Stomach (tissue), 8 donors: ENCODE measurements at regions not wholly inside any gene's neighbourhood (a gene's known extent, or its start where the extent isn't known, plus 50 kb on each side); places are given as distances from the start of the nearest gene placed in this dataset.

Experiments
- DNase-seq, 2 donors: peaks; one replicate each; pipeline versions ENCODE4 v3.0.0 to v3.0.0-alpha.2; 2013 to 2019
- H3K27ac ChIP-seq, 5 donors: fragments of 200-600 bp in 4 of 5; sonication (generic) in 4 of 5; one replicate each; pipeline ENCODE4 v1.5.1; 2013 to 2019; ENCODE audit warnings: mild to moderate bottlenecking in 1 of 5, moderate library complexity in 1 of 5
- H3K27me3 ChIP-seq, 3 donors: fragments of 200-600 bp; sonication (generic); one replicate each; pipeline ENCODE4 v1.5.1; 2017 to 2019; ENCODE audit warnings: mixed run types in 1 of 3
- H3K36me3 ChIP-seq, 4 donors: fragments of 200-600 bp; sonication (generic); 1 replicate in 3 of 4; 2 replicates in 1 of 4; pipeline ENCODE4 v1.5.1; 2016 to 2019
- H3K4me1 ChIP-seq, 4 donors: fragments of 200-600 bp; sonication (generic); one replicate each; pipeline ENCODE4 v1.5.1; 2016 to 2019
- H3K4me3 ChIP-seq, 4 donors: fragments of 200-600 bp; sonication (generic) in 3 of 4; one replicate each; pipeline ENCODE4 v1.5.1; 2016 to 2019; ENCODE audit warnings: mild to moderate bottlenecking in 1 of 4
- H3K9me3 ChIP-seq, 4 donors: fragments of 200-600 bp; sonication (generic); one replicate each; pipeline ENCODE4 v1.5.1; 2016 to 2019
- EP300 ChIP-seq: sonication (generic); formaldehyde crosslinking; IDR thresholded peaks from one replicate; pipeline ENCODE4 v1.6.1; 2017; ENCODE audit warnings: antibody characterized with exemption
- POLR2A ChIP-seq, 4 donors: fragments of 450-650 bp; IDR thresholded peaks; one replicate each; pipeline ENCODE4 v1.6.1; 2016; ENCODE audit warnings: antibody characterized with exemption in 4 of 4, control low read depth in 2 of 4, mild to moderate bottlenecking in 1 of 4, moderate library complexity in 1 of 4
- POLR2AphosphoS5 ChIP-seq, 3 donors: sonication (generic); formaldehyde crosslinking; IDR thresholded peaks; one replicate each; pipeline ENCODE4 v1.6.1; 2016; ENCODE audit warnings: antibody characterized with exemption in 3 of 3
- WGBS, 5 donors: extraction: QIAGEN DNeasy Blood & Tissue Kit in 3 of 5; methylation state at CpG; one replicate each; pipeline versions ENCODE4 v1.1.5 to v1.1.7; 2013 to 2018; 5-methylcytosine and 5-hydroxymethylcytosine counted together
- intact Hi-C: fragments of 100-400 bp; cut with DNase I; formaldehyde crosslinking; loops from one replicate; pipeline ENCODE4 v1.15.1; 2023; ENCODE audit warnings: low total_unique reads
- TF ChIP-seq, protein P1 (sequence below), 7 experiments: fragments of 450-650 bp in 4 of 7; fragments of 200-600 bp in 3 of 7; sonication (generic) in 3 of 7; IDR thresholded peaks; one replicate each; pipeline ENCODE4 v1.5.1; 2016 to 2019; ENCODE audit warnings: antibody characterized with exemption in 7 of 7, control low read depth in 2 of 7, mild to moderate bottlenecking in 1 of 7
- donor health status: healthy with polysubstance abuse.
- donor health status: Bipolar disorder and iron deficiency.
- donor health status: healthy.

- Histone ChIP-seq H3K36me3 (no peaks in the 10 kb centered on the region), H3K9me3 (no peaks in the 10 kb centered on the region), H3K27me3 (no peaks in the 10 kb centered on the region), H3K27ac (no peak overlapping the region), H3K4me3 (no peak overlapping the region), H3K4me1 (no peaks in the 10 kb centered on the region)
- DNase-seq: no peak
- intact Hi-C loops: no loop called here
- TF ChIP-seq, protein P1, sequence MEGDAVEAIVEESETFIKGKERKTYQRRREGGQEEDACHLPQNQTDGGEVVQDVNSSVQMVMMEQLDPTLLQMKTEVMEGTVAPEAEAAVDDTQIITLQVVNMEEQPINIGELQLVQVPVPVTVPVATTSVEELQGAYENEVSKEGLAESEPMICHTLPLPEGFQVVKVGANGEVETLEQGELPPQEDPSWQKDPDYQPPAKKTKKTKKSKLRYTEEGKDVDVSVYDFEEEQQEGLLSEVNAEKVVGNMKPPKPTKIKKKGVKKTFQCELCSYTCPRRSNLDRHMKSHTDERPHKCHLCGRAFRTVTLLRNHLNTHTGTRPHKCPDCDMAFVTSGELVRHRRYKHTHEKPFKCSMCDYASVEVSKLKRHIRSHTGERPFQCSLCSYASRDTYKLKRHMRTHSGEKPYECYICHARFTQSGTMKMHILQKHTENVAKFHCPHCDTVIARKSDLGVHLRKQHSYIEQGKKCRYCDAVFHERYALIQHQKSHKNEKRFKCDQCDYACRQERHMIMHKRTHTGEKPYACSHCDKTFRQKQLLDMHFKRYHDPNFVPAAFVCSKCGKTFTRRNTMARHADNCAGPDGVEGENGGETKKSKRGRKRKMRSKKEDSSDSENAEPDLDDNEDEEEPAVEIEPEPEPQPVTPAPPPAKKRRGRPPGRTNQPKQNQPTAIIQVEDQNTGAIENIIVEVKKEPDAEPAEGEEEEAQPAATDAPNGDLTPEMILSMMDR (IDR thresholded peaks at IDR 0.05): no peak
- TF ChIP-seq POLR2AphosphoS5 (IDR thresholded peaks at IDR 0.05) (no peak), POLR2A (IDR thresholded peaks at IDR 0.05) (no peak), EP300 (no peak)
- WGBS, 5 donors: 89 to 98% (median 95%) methylated on average over 2 of the region's 2 CpGs
Measured at GRCh38 chr15:85960381-85960780, 119.3 kb upstream of the AGBL1 start.

DNA sequence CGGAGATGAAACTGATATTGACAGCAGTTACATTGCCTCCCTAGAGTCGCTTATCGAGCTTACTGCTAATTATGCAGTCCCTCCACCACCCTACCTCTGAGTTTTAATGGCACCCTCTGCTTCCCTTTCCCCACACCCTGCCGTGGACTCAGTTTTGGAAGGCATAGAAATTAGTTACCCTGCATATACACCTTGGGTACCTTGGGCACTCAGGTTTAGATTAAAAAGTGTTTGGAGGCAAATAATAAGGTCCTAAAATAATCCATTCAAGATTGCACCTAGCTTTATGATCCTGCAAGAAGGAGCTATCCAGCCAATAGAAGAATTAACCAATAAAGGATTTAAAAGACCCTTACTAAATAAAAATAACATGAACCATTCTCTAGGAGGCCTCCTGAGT lies 117.8 kb upstream of the AGBL1 start:
- no peak overlapping the region for H3K27ac ChIP-seq
- WGBS, 5 donors: 69 to 90% (median 74%) methylated on average over 4 of the region's 4 CpGs
- H3K4me3 ChIP-seq: no peak overlapping the region
- TF ChIP-seq EP300 (no peak), POLR2A (IDR thresholded peaks at IDR 0.05) (no peak), POLR2AphosphoS5 (IDR thresholded peaks at IDR 0.05) (no peak)
- TF ChIP-seq, protein P1 (IDR thresholded peaks at IDR 0.05): no peak
- no peaks in the 10 kb centered on the region for H3K36me3 ChIP-seq
- H3K9me3 ChIP-seq: no peaks in the 10 kb centered on the region
- H3K4me1 ChIP-seq: no peaks in the 10 kb centered on the region
- intact Hi-C loops: no loop called here
- no peaks in the 10 kb centered on the region for H3K27me3 ChIP-seq
- no peak for DNase-seq

- TF ChIP-seq EP300 (no peak), POLR2A (IDR thresholded peaks at IDR 0.05) (no peak)
- Histone ChIP-seq H3K27me3 (no peaks in the 10 kb centered on the region), H3K27ac (no peak overlapping the region), H3K36me3 (no peaks in the 10 kb centered on the region), H3K9me3 (no peaks in the 10 kb centered on the region), H3K4me1 (no peaks in the 10 kb centered on the region), H3K4me3 (no peak overlapping the region)
- no peak for DNase-seq
- 61 to 84% (median 75%) methylated on average over 4 of the region's 4 CpGs for WGBS, 5 donors
- intact Hi-C loops: no loop called here
Measured at GRCh38 chr15:85963262-85963760, 116.4 kb upstream of the AGBL1 start.

DNA sequence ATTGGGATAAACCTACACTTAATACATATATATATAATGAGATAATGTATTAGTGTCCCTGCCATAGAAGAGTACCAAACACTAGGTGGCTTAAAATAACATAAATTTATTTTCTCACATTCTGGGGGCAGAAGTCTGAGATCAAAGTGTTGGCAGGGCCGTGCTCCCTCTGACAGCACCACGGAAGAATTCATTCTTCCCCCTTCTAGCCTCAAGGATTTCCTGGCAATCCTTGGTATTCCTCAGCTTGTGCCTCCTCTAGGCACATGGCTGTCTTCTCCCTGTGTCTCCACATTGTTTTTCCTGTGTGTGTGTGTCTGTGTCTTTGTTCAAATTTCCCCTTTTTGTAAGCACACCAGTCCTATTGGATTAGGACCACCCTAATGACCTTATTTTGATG lies 115.2 kb upstream of the AGBL1 start:
- DNase-seq: no peak
- H3K27me3 ChIP-seq: no peaks in the 10 kb centered on the region
- no peaks in the 10 kb centered on the region for H3K36me3 ChIP-seq
- no peak overlapping the region for H3K27ac ChIP-seq
- H3K4me1 ChIP-seq: no peaks in the 10 kb centered on the region
- no peak overlapping the region for H3K4me3 ChIP-seq
- WGBS, 5 donors: 52 to 74% (median 59%) methylated on average over 2 of the region's 2 CpGs
- intact Hi-C loops: no loop called here
- no peaks in the 10 kb centered on the region for H3K9me3 ChIP-seq
- TF ChIP-seq EP300 (no peak), POLR2A (IDR thresholded peaks at IDR 0.05) (no peak), POLR2AphosphoS5 (IDR thresholded peaks at IDR 0.05) (no peak)
- TF ChIP-seq, protein P1 (IDR thresholded peaks at IDR 0.05): no peak

GRCh38 chr15:85967553-85967952 lies 112.1 kb upstream of the AGBL1 start:
- Histone ChIP-seq H3K4me3 (no peak overlapping the region), H3K9me3 (no peaks in the 10 kb centered on the region), H3K36me3 (no peaks in the 10 kb centered on the region), H3K27ac (no peak overlapping the region), H3K4me1 (no peaks in the 10 kb centered on the region), H3K27me3 (no peaks in the 10 kb centered on the region)
- intact Hi-C loops: no loop called here
- 43 to 81% (median 67%) methylated on average over 2 of the region's 2 CpGs for WGBS, 5 donors
- TF ChIP-seq EP300: no peak
- no peak for TF ChIP-seq POLR2AphosphoS5 (IDR thresholded peaks at IDR 0.05)
- no peak for TF ChIP-seq POLR2A (IDR thresholded peaks at IDR 0.05)
- TF ChIP-seq, protein P1 (IDR thresholded peaks at IDR 0.05): no peak
- DNase-seq: no peak
